ENCODE measurements at regions not wholly inside any gene's neighbourhood (a gene's known extent, or its start where the extent isn't known, plus 50 kb on each side); places are given as distances from the start of the nearest gene placed in this dataset.

DNA sequence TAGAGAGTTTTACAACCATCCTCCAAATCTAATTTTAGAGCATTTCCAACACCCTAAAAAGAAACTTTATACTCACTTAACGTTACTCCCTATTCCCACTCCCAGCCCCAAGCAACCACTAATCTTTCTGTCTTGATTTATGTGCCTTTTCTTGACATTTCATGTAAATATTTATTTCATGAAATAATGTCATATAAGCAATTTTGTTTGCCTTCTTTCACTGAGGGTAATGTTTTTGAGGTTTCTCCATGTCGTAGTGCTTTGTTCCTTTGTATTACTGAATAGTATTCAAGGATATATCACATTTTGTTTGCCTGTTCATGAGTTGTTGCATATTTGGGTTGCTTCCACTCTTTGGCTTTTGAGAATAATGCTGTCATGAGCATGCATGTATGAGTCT, 155.4 kb upstream of the PLAAT1 start:
- Histone ChIP-seq H3K9ac (no peak overlapping the region), H3K9me3 (replicated peaks in 1 of 11) (peaks cover 0 to 12% (median 0%) of the 10 kb centered on the region in 11 experiments; a peak in 6 of 22 replicates), H4K20me1 (no peaks in the 10 kb centered on the region), H3K4me2 (no peak overlapping the region), H3K27ac (no peak overlapping the region), H3K36me3 (no peaks in the 10 kb centered on the region), H3K4me3 (no peak overlapping the region), H3K27me3 (no peaks in the 10 kb centered on the region), H3K4me1 (no peaks in the 10 kb centered on the region; a peak in 1 of 20 replicates)
- no peak for TF ChIP-seq Cebpa-rat (IDR thresholded peaks at IDR 0.05)

GRCh38 chr3:193086681-193087080, 154.3 kb upstream of the PLAAT1 start:
- no peak overlapping the region for H3K9ac ChIP-seq
- peaks cover 0 to 12% (median 0%) of the 10 kb centered on the region in 11 experiments; a peak in 6 of 22 replicates for H3K9me3 ChIP-seq (replicated peaks in 1 of 11)
- H3K36me3 ChIP-seq = no peaks in the 10 kb centered on the region
- H3K4me1 ChIP-seq = no peaks in the 10 kb centered on the region
- no peak overlapping the region for H3K4me2 ChIP-seq
- H3K27ac ChIP-seq = no peak overlapping the region
- no peaks in the 10 kb centered on the region for H3K27me3 ChIP-seq
- no peaks in the 10 kb centered on the region for H4K20me1 ChIP-seq
- TF ChIP-seq Cebpa-rat (IDR thresholded peaks at IDR 0.05) = no peak
- no peak overlapping the region for H3K4me3 ChIP-seq

DNA sequence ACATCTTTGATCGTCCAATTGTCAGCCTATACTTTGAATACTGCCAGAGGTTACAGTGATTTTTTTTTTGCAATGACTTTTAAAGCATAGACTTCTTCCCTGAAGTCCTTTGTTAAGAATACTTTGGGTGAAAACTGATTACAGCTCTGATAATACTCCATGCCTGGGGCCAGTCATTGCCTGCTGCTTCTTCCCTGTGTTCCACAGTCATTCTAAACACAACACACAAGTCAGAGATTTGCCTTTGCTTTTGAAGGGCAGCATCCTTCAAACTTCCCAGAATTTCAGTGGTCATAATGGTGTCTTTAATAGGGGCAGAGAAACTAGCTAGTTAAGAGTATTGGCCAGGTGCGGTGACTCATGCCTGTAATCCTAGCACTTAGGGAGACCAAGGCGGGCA, 153.7 kb upstream of the PLAAT1 start:
- no peaks in the 10 kb centered on the region for H3K36me3 ChIP-seq
- H3K4me2 ChIP-seq = no peak overlapping the region

DNA sequence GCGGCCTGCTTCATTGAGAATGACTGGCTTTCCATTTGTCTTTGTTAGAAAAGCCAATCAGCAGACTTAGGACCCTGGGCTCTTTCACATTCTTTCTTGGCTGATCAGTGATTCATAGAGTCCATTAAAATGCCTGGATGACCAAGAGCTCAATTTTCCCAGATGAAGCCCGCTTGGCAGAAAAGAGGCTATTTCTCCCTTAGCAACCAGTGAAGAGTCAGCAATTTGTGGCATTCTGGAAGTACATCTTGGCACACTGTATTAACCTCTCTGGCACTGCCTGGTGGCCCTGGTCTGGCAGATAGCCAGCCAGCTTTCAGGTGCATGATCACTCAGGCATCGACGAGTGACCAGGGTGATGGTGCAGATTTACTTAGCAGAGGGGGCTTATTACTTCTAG, 145.7 kb upstream of the PLAAT1 start:
- Histone ChIP-seq H3K27me3 (no peaks in the 10 kb centered on the region), H3K9ac (no peak overlapping the region), H3K4me3 (no peak overlapping the region), H3K4me1 (no peaks in the 10 kb centered on the region), H3K27ac (no peak overlapping the region), H3K9me3 (replicated peaks in 1 of 11) (peaks cover 0 to 3% (median 0%) of the 10 kb centered on the region in 11 experiments; a peak in 8 of 22 replicates), H3K36me3 (no peaks in the 10 kb centered on the region), H4K20me1 (no peaks in the 10 kb centered on the region), H3K4me2 (no peak overlapping the region)
- TF ChIP-seq Cebpa-rat (IDR thresholded peaks at IDR 0.05) = no peak

More for the DNA sequence above, 153.7 kb upstream of the PLAAT1 start:
- Histone ChIP-seq H4K20me1 (no peaks in the 10 kb centered on the region), H3K9ac (no peak overlapping the region), H3K4me3 (no peak overlapping the region), H3K4me1 (no peaks in the 10 kb centered on the region), H3K27me3 (no peaks in the 10 kb centered on the region), H3K9me3 (replicated peaks in 1 of 11) (peaks cover 0 to 12% (median 0%) of the 10 kb centered on the region in 11 experiments; a peak in 6 of 22 replicates), H3K27ac (no peak overlapping the region)
- TF ChIP-seq Cebpa-rat (IDR thresholded peaks at IDR 0.05) = no peak

DNA sequence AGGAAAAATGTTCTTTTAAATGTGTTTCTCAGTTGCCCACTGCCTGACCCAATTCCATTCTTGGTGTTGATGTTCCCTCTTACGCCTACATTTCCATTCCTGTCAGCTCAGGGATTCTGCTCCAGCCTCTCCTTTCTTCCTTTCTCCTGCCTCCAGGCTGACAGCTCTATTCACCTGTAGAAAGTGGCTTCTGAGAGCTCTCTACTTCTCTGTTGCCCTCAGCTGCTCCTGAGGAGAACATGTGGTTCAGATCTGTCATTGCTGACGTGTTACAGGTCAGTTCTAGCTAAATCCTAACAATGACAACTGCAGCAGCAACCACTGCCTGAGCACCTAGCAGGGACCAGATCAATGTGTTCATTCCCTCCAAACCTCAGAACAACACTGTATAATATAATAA, 144.9 kb upstream of the PLAAT1 start:
- H3K4me3 ChIP-seq = no peak overlapping the region
- no peaks in the 10 kb centered on the region for H3K4me1 ChIP-seq
- no peaks in the 10 kb centered on the region for H3K36me3 ChIP-seq
- peaks cover 4 to 10% (median 7%) of the 10 kb centered on the region in 11 experiments for H3K9me3 ChIP-seq (replicated peaks in 1 of 11)
- no peak overlapping the region for H3K9ac ChIP-seq
- H3K4me2 ChIP-seq = no peak overlapping the region
- TF ChIP-seq Cebpa-rat (IDR thresholded peaks at IDR 0.05) = no peak
- H3K27ac ChIP-seq = no peak overlapping the region
- no peaks in the 10 kb centered on the region for H3K27me3 ChIP-seq
- no peaks in the 10 kb centered on the region for H4K20me1 ChIP-seq

DNA sequence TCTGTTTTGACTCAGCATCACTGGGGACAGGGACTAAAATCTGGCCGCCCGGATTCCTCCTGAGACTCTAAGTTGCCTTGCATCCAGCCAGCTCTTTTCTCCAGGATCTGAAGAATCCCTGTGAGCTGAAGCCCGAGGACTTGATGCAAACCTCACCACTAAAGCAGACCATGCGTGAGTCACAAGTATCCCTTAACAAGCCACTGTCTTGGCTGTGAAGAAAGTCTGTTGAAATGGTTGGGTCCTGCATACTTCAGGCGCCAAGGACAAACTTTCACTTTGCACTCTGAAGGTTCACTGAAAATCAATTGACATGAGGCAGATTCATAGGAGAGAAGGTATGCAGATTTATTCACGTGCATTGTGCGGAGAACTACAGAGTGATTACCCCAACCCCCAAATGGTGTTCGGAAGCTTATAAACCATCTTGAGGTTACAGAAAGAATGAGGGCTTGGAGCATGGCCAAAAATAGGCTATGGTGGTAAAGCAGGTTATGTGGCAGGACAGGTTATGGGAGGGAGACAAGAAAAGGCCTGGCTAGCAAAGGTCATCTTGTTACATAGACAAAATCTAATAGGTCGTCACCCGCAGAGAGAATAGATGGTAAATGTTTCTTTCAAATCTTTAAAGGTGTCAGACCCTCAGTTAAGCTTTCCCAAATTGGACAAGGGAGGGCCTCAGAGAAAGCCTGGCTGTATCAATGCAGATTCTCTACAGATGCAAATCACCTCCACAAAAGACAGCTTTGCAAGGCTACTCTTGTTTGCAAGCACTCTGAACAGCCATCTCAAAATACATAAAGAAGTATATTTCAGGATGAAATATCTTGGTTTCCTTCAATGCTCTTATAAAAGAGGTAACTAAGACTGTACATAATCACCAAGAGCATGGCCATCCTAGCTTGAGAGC, 126.3 kb upstream of the PLAAT1 start:
- no peaks in the 10 kb centered on the region for H3K36me3 ChIP-seq

GRCh38 chr3:193116871-193117270, 124.2 kb upstream of the PLAAT1 start:
- TF ChIP-seq Cebpa-rat (IDR thresholded peaks at IDR 0.05) = no peak
- Histone ChIP-seq H4K20me1 (no peaks in the 10 kb centered on the region), H3K27ac (no peak overlapping the region), H3K9ac (no peak overlapping the region), H3K27me3 (no peaks in the 10 kb centered on the region), H3K36me3 (no peaks in the 10 kb centered on the region), H3K4me1 (no peaks in the 10 kb centered on the region), H3K9me3 (replicated peaks in 1 of 11) (no peaks in the 10 kb centered on the region), H3K4me3 (no peak overlapping the region), H3K4me2 (no peak overlapping the region)

More for the DNA sequence above, 126.3 kb upstream of the PLAAT1 start:
- H3K9me3 ChIP-seq (replicated peaks in 1 of 11) = no peaks in the 10 kb centered on the region
- H3K4me3 ChIP-seq = no peak overlapping the region
- H3K27me3 ChIP-seq = no peaks in the 10 kb centered on the region
- no peak overlapping the region for H3K27ac ChIP-seq
- no peak overlapping the region for H3K4me2 ChIP-seq
- no peaks in the 10 kb centered on the region for H3K4me1 ChIP-seq
- no peak for TF ChIP-seq Cebpa-rat (IDR thresholded peaks at IDR 0.05)
- no peaks in the 10 kb centered on the region for H4K20me1 ChIP-seq
- H3K9ac ChIP-seq = no peak overlapping the region

DNA sequence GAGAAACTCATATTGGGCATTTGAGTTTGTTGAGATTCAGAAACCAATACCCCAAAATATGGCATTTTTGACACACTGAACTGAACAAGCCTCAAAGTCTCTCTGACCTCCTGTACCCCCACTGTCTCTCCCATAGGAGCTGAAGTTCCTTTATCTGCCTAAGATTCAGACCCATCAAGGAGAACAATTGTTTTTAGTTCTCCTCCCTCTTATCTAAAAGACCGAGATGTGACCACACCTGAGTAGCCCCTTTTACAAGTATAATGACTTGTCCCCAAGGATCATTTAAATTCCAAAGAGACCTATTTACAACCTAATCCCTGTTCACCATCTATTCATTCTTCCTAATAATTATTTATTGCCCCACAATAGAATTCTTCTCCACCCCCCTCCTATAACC, 122.1 kb upstream of the PLAAT1 start:
- no peaks in the 10 kb centered on the region for H3K4me1 ChIP-seq
- H3K9ac ChIP-seq = no peak overlapping the region
- TF ChIP-seq Cebpa-rat (IDR thresholded peaks at IDR 0.05) = no peak
- H4K20me1 ChIP-seq = no peaks in the 10 kb centered on the region
- H3K36me3 ChIP-seq = no peaks in the 10 kb centered on the region
- no peak overlapping the region for H3K4me3 ChIP-seq
- H3K9me3 ChIP-seq (replicated peaks in 1 of 11) = no peaks in the 10 kb centered on the region
- H3K4me2 ChIP-seq = no peak overlapping the region
- H3K27me3 ChIP-seq = no peaks in the 10 kb centered on the region
- H3K27ac ChIP-seq = no peak overlapping the region

DNA sequence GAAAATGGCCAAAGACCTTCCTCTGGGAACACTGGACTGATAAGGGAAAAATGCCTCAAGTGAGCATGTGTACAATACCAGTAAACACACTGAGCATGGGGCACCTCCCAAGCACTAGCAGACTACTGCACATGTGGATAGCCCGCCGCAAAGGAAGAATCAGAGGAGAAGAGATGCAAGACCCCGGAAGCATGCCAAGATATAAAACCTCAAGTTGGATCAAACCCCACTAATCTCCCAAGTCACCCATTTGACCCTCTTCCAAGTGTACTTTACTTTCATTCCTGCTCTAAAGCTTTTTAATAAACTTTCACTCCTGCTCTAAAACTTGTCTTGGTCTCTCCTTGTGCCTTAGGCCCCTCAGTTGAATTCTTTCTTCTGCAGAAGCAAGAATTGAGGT, 121.1 kb upstream of the PLAAT1 start:
- Histone ChIP-seq H3K4me2 (no peak overlapping the region), H3K27me3 (no peaks in the 10 kb centered on the region), H3K4me3 (no peak overlapping the region), H4K20me1 (no peaks in the 10 kb centered on the region), H3K9me3 (replicated peaks in 1 of 11) (no peaks in the 10 kb centered on the region), H3K4me1 (no peaks in the 10 kb centered on the region), H3K36me3 (no peaks in the 10 kb centered on the region), H3K9ac (no peak overlapping the region), H3K27ac (no peak overlapping the region)
- no peak for TF ChIP-seq Cebpa-rat (IDR thresholded peaks at IDR 0.05)

GRCh38 chr3:193124861-193125260, 116.2 kb upstream of the PLAAT1 start:
- TF ChIP-seq Cebpa-rat (IDR thresholded peaks at IDR 0.05) = no peak
- Histone ChIP-seq H3K4me3 (no peak overlapping the region), H3K27me3 (no peaks in the 10 kb centered on the region), H3K4me2 (no peak overlapping the region), H3K36me3 (no peaks in the 10 kb centered on the region), H3K9ac (no peak overlapping the region), H3K4me1 (no peaks in the 10 kb centered on the region), H3K27ac (no peak overlapping the region), H4K20me1 (no peaks in the 10 kb centered on the region), H3K9me3 (replicated peaks in 1 of 11) (no peaks in the 10 kb centered on the region)
